ENCODE measurements at regions not wholly inside any gene's neighbourhood (a gene's known extent, or its start where the extent isn't known, plus 50 kb on each side); places are given as distances from the start of the nearest gene placed in this dataset.

DNA sequence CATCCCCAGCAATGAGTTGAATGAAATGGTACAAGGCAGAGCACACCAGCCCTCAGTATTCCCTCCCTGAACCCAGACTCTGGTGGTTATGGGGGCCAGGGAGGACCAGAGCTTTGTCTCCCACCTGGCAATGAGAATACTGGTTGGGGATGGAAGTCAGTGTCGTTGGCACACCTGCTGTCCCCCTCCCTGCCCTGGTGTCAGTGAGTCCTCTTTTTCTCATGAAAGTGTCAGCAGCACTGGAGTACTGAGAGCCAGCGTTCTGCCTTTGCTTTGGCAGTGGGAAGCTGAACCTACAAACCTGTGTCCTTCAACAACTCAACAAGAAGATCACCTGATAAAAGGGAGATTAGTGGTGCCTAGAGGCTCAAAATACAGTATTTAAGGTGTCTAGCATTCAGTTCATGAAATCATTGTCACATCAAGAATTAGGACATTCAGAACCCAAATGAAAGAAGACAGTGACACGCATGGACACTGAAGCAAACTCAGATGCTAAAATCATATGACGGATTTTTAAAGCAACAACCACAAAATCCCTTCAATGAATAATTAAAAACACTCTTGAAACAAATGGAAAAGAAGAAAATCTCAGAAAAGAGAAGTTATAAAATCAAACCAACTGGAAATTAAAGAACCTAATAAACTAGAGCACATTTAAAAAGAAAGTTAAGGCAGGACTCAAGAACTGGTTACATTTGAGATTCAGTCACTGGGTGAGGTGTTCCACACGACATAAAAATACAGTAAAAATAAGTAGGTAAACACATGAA is 77.5 kb upstream of the VPREB1 start:
- DNase-seq (ENCODE audit: low read depth in 1 of 2, low spot score in 1 of 2) = no peak
- Histone ChIP-seq H3K4me3 (replicated peaks; ENCODE audit: insufficient read depth, low read length) (no peak overlapping the region), H3K27me3 (ENCODE audit: insufficient read depth, poor library complexity, severe bottlenecking) (no peaks in the 10 kb centered on the region), H3K27ac (replicated peaks) (no peak overlapping the region)
- TF ChIP-seq SPI1 (IDR thresholded peaks at IDR 0.05; ENCODE audit: borderline replicate concordance, low read depth) (no peak), GABPA (IDR thresholded peaks at IDR 0.05; ENCODE audit: low read depth) (no peak), POLR2AphosphoS5 (IDR thresholded peaks at IDR 0.05; ENCODE audit: low read depth) (no peak)
- TF ChIP-seq, protein P1, sequence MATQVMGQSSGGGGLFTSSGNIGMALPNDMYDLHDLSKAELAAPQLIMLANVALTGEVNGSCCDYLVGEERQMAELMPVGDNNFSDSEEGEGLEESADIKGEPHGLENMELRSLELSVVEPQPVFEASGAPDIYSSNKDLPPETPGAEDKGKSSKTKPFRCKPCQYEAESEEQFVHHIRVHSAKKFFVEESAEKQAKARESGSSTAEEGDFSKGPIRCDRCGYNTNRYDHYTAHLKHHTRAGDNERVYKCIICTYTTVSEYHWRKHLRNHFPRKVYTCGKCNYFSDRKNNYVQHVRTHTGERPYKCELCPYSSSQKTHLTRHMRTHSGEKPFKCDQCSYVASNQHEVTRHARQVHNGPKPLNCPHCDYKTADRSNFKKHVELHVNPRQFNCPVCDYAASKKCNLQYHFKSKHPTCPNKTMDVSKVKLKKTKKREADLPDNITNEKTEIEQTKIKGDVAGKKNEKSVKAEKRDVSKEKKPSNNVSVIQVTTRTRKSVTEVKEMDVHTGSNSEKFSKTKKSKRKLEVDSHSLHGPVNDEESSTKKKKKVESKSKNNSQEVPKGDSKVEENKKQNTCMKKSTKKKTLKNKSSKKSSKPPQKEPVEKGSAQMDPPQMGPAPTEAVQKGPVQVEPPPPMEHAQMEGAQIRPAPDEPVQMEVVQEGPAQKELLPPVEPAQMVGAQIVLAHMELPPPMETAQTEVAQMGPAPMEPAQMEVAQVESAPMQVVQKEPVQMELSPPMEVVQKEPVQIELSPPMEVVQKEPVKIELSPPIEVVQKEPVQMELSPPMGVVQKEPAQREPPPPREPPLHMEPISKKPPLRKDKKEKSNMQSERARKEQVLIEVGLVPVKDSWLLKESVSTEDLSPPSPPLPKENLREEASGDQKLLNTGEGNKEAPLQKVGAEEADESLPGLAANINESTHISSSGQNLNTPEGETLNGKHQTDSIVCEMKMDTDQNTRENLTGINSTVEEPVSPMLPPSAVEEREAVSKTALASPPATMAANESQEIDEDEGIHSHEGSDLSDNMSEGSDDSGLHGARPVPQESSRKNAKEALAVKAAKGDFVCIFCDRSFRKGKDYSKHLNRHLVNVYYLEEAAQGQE (IDR thresholded peaks at IDR 0.05; ENCODE audit: insufficient replicate concordance, low read depth) = no peak
- TF ChIP-seq, protein P2, sequence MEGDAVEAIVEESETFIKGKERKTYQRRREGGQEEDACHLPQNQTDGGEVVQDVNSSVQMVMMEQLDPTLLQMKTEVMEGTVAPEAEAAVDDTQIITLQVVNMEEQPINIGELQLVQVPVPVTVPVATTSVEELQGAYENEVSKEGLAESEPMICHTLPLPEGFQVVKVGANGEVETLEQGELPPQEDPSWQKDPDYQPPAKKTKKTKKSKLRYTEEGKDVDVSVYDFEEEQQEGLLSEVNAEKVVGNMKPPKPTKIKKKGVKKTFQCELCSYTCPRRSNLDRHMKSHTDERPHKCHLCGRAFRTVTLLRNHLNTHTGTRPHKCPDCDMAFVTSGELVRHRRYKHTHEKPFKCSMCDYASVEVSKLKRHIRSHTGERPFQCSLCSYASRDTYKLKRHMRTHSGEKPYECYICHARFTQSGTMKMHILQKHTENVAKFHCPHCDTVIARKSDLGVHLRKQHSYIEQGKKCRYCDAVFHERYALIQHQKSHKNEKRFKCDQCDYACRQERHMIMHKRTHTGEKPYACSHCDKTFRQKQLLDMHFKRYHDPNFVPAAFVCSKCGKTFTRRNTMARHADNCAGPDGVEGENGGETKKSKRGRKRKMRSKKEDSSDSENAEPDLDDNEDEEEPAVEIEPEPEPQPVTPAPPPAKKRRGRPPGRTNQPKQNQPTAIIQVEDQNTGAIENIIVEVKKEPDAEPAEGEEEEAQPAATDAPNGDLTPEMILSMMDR (IDR thresholded peaks at IDR 0.05; ENCODE audit: insufficient read depth, low read length) = no peak

DNA sequence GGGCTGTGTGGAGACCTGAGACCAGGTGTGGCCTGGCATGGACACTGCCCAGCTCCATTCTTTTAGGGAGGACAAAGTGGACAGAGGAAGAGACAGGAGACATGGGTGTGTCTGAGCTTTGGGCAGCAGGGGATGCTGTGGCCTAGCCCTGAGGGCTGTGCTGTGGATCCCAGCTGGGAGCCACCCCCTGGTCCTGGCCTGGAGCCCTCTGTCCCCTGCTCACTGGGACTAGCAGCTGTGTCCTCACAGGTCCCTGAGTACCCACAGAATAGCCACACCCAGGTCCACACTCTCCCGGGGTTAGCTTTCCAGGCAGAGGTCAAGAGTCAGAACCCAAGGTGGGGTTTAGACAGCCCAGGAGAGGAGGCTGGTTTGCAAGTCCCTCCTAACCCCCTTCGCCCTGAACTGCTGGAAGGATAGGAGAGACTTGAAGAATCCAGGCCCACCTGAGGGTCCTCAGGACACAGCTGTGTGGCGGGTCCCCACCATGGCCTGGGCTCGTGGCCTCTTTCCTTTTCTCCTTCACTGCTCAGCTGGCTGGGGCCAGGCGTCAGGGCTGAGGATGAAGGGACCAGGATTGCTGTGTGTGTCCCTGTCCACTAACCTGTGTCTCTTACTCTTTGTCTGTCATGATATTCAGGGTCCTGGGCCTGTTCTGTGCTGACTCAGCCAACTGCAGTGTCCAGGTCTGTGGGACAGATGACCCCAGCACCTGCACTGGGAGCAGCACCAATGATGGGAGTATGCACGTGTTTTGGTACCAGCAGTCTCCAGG is 78.5 kb upstream of the VPREB1 start:
- Histone ChIP-seq H3K27me3 (ENCODE audit: insufficient read depth, poor library complexity, severe bottlenecking) (no peaks in the 10 kb centered on the region), H3K27ac (replicated peaks) (no peak overlapping the region), H3K4me3 (replicated peaks; ENCODE audit: insufficient read depth, low read length) (no peak overlapping the region)
- TF ChIP-seq GABPA (IDR thresholded peaks at IDR 0.05; ENCODE audit: low read depth) (no peak), SPI1 (IDR thresholded peaks at IDR 0.05; ENCODE audit: borderline replicate concordance, low read depth) (no peak), POLR2AphosphoS5 (IDR thresholded peaks at IDR 0.05; ENCODE audit: low read depth) (no peak)
- TF ChIP-seq, protein P1 (IDR thresholded peaks at IDR 0.05; ENCODE audit: insufficient replicate concordance, low read depth) = no peak
- TF ChIP-seq, protein P2 (IDR thresholded peaks at IDR 0.05; ENCODE audit: insufficient read depth, low read length) = no peak
- no peak for DNase-seq (ENCODE audit: low read depth in 1 of 2, low spot score in 1 of 2)

DNA sequence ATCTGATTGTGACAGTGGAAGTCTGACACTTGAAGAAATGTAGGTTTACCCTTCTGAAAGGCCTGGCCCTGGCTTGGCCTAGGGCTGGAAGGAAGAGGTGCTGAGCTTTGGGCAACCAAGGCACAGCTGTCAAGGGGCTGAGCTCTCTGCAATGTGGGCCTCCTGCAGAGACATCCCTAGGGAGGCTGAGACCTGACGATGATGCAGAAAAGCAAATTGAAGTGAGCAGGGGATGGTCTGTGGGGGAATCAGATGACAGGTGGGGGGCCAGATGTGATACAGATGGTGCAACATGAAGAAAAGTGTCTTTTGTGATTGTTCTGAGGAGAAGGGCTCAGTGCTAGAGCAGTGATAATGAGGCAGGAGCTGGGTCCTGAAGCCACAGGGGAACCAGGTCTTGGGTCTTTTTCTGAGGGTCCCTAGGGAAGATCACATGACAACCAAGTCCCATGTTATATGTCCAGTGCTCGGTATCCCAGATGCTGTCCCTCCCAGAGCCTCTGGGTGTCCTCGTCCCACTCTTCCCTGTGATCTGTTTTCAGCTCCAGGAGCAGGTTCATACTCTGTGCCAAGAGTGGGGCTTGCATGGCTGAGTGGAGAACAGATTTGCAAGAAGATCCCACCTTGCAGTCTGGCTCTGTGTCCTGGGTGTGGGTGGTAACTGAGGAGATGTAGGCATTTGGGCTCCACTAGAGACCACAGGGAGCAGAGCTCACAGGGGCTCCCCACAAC is 79.9 kb upstream of the VPREB1 start:
- Histone ChIP-seq H3K27me3 (ENCODE audit: insufficient read depth, poor library complexity, severe bottlenecking) (no peaks in the 10 kb centered on the region), H3K27ac (replicated peaks) (no peak overlapping the region), H3K4me3 (replicated peaks; ENCODE audit: insufficient read depth, low read length) (no peak overlapping the region)
- TF ChIP-seq, protein P1 (IDR thresholded peaks at IDR 0.05; ENCODE audit: insufficient replicate concordance, low read depth) = no peak
- TF ChIP-seq SPI1 (IDR thresholded peaks at IDR 0.05; ENCODE audit: borderline replicate concordance, low read depth) (no peak), GABPA (IDR thresholded peaks at IDR 0.05; ENCODE audit: low read depth) (no peak), POLR2AphosphoS5 (IDR thresholded peaks at IDR 0.05; ENCODE audit: low read depth) (no peak)
- TF ChIP-seq, protein P2 (IDR thresholded peaks at IDR 0.05; ENCODE audit: insufficient read depth, low read length) = no peak
- DNase-seq (ENCODE audit: low read depth in 1 of 2, low spot score in 1 of 2) = no peak
